Mesendoderm (in vitro differentiated cells): ENCODE measurements at regions not wholly inside any gene's neighbourhood (a gene's known extent, or its start where the extent isn't known, plus 50 kb on each side); places are given as distances from the start of the nearest gene placed in this dataset.

ENCODE experiments used
- DNase-seq: peaks from one replicate; pipeline ENCODE4 v3.0.0; 2013
- H2AK5ac ChIP-seq: 2 replicates; pipeline ENCODE4 v1.6.1; 2013; ENCODE audit warnings: low read length, inconsistent platforms
- H2BK120ac ChIP-seq: 2 replicates; pipeline ENCODE4 v1.6.1; 2013; ENCODE audit warnings: low read depth, mild to moderate bottlenecking, low read length, moderate library complexity, mixed read lengths
- H2BK15ac ChIP-seq: replicated peaks from 2 replicates; pipeline ENCODE4 v1.6.1; 2013; ENCODE audit warnings: low read depth, mild to moderate bottlenecking, moderate library complexity
- H2BK5ac ChIP-seq: 2 replicates; pipeline ENCODE4 v1.6.1; 2013; ENCODE audit warnings: low read length, inconsistent platforms
- H3K18ac ChIP-seq: 2 replicates; pipeline ENCODE4 v1.6.1; 2013; ENCODE audit warnings: mild to moderate bottlenecking, low read length, mixed read lengths
- H3K23ac ChIP-seq: one replicate; pipeline ENCODE4 v1.6.1; 2013; ENCODE audit warnings: low read length
- H3K27ac ChIP-seq: 2 replicates; pipeline ENCODE4 v1.5.1; 2013; ENCODE audit warnings: low read depth, mild to moderate bottlenecking, inconsistent platforms, low read length, moderate library complexity
- H3K27me3 ChIP-seq: 2 replicates; pipeline ENCODE4 v1.6.1; 2013; ENCODE audit warnings: low read length, control low read depth, mild to moderate bottlenecking, inconsistent platforms; ENCODE audit not compliant: insufficient read depth, poor library complexity
- H3K36me3 ChIP-seq: 2 replicates; pipeline ENCODE4 v1.6.1; 2013; ENCODE audit warnings: low read length, inconsistent platforms; ENCODE audit not compliant: control insufficient read depth, insufficient read depth
- H3K4ac ChIP-seq: one replicate; pipeline ENCODE4 v1.6.1; 2013; ENCODE audit warnings: low read depth, mild to moderate bottlenecking, low read length, moderate library complexity
- H3K4me1 ChIP-seq: 2 replicates; pipeline ENCODE4 v1.6.1; 2013; ENCODE audit warnings: low read depth, low read length, inconsistent platforms; ENCODE audit not compliant: control insufficient read depth
- H3K4me2 ChIP-seq: 2 replicates; pipeline ENCODE4 v1.6.1; 2013; ENCODE audit warnings: low read length
- H3K4me3 ChIP-seq: 2 replicates; pipeline ENCODE4 v1.5.1; 2013; ENCODE audit warnings: mild to moderate bottlenecking, low read length
- H3K56ac ChIP-seq: one replicate; pipeline ENCODE4 v1.6.1; 2013; ENCODE audit warnings: low read length
- H3K79me1 ChIP-seq: 2 replicates; pipeline ENCODE4 v1.6.1; 2013; ENCODE audit warnings: low read length, inconsistent platforms
- H3K79me2 ChIP-seq: 2 replicates; pipeline ENCODE4 v1.6.1; 2013; ENCODE audit warnings: mild to moderate bottlenecking, low read length; ENCODE audit not compliant: control insufficient read depth, insufficient read depth
- H3K9ac ChIP-seq: 2 replicates; pipeline ENCODE4 v1.6.1; 2013; ENCODE audit warnings: low read length, inconsistent platforms
- H4K5ac ChIP-seq: one replicate; pipeline ENCODE4 v1.6.1; 2013; ENCODE audit warnings: low read length
- H4K8ac ChIP-seq: one replicate; pipeline ENCODE4 v1.6.1; 2013; ENCODE audit warnings: low read depth, mild to moderate bottlenecking, control low read depth, low read length, moderate library complexity
- WGBS: extraction: QIAGEN DNeasy Blood & Tissue Kit; methylation state at CpG from one replicate; pipeline ENCODE4 v1.1.7; 2013; ENCODE audit warnings: low lambda C conversion rate, missing lambda C conversion rate; ENCODE audit not compliant: insufficient coverage; ENCODE audit errors: extremely low coverage; 5-methylcytosine and 5-hydroxymethylcytosine counted together

DNA sequence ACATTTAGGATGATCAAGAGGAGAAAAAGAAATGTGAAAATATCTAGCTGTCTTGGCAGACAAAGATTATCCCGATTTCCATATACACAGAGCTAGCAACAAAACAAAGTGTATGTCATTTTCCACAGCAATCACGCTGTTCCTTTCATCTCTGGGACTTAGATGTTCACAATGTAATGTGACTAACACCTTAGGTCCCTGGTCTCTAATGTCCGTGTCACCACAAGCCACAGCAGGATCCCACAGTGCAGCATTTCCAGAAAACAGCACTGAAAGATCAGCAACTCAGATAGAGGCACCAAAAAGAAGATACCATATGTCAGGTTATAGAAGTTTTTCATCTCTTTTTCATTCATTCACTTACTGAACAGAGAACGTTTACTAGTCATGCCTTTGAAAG, 118.0 kb upstream of the TNPO1 start:
- no peak overlapping the region for H3K4me3 ChIP-seq
- no peak overlapping the region for H3K4ac ChIP-seq
- H3K79me1 ChIP-seq = no peaks in the 10 kb centered on the region
- no peak overlapping the region for H2BK15ac ChIP-seq
- no peak for DNase-seq
- H2BK120ac ChIP-seq = no peak overlapping the region
- H3K36me3 ChIP-seq = no peaks in the 10 kb centered on the region
- no peak overlapping the region for H4K5ac ChIP-seq
- H3K27ac ChIP-seq = no peak overlapping the region
- no peaks in the 10 kb centered on the region for H3K4me1 ChIP-seq
- no CpG with 5 or more reads among the region's 4 CpGs for WGBS
- no peak overlapping the region for H3K9ac ChIP-seq
- H3K27me3 ChIP-seq = no peaks in the 10 kb centered on the region
- H3K18ac ChIP-seq = no peak overlapping the region
- no peak overlapping the region for H3K4me2 ChIP-seq
- no peak overlapping the region for H2BK5ac ChIP-seq
- H4K8ac ChIP-seq = no peak overlapping the region
- H3K79me2 ChIP-seq = no peaks in the 10 kb centered on the region
- H3K56ac ChIP-seq = no peak overlapping the region
- no peak overlapping the region for H3K23ac ChIP-seq
- H2AK5ac ChIP-seq = no peak overlapping the region

DNA sequence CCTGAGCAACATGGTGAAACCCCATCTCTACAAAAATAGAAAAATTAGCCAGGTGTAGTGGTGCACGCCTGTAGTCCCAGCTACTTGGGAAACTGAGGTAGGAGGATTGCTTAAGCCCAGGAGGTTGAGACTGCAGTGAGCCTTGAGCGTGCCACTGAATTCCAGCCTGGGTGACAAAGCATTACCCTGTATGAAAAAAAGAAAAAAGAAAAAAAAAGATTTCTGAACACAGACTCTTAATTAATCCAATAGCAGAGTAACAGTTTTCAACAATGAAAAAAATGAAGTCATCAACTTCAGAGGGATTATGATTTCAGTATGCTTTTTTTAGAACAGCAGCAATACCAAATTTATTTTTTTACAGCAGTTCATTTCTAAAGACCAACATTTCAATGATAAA, 118.8 kb upstream of the TNPO1 start:
- Histone ChIP-seq H3K79me2 (no peaks in the 10 kb centered on the region), H2BK120ac (no peak overlapping the region), H3K4me2 (no peak overlapping the region), H3K27ac (no peak overlapping the region), H4K5ac (no peak overlapping the region), H3K4me1 (no peaks in the 10 kb centered on the region), H3K23ac (no peak overlapping the region), H3K18ac (no peak overlapping the region), H2BK5ac (no peak overlapping the region), H3K27me3 (no peaks in the 10 kb centered on the region), H4K8ac (no peak overlapping the region), H2AK5ac (no peak overlapping the region), H3K9ac (no peak overlapping the region), H3K4me3 (no peak overlapping the region), H3K79me1 (no peaks in the 10 kb centered on the region), H3K56ac (no peak overlapping the region), H2BK15ac (no peak overlapping the region), H3K4ac (no peak overlapping the region), H3K36me3 (no peaks in the 10 kb centered on the region)
- DNase-seq = no peak
- WGBS = no CpG with 5 or more reads among the region's 2 CpGs

DNA sequence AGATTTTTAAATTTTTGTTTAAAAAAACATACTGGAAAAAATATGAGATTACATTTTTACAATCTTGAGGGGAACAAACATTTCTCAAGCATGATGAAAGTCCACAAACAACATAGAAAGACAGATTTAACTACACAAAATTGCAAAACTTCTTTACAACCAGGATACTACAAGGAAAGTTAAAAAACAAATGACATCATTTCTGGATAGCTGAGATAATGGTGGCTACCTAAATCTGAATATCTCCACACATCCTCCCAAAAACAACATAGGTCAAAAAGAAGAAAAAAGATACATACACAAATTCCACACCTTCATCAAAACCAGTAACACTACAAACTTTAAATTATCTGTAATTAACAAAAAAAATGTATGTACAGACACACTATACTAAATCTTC, 120.8 kb upstream of the TNPO1 start:
- H3K36me3 ChIP-seq = no peaks in the 10 kb centered on the region
- no peak overlapping the region for H3K4me2 ChIP-seq
- no peak overlapping the region for H2BK120ac ChIP-seq
- H4K8ac ChIP-seq = no peak overlapping the region
- no peak overlapping the region for H3K18ac ChIP-seq
- no peaks in the 10 kb centered on the region for H3K79me1 ChIP-seq
- H3K9ac ChIP-seq = no peak overlapping the region
- H3K79me2 ChIP-seq = no peaks in the 10 kb centered on the region
- no peak overlapping the region for H2AK5ac ChIP-seq
- no peaks in the 10 kb centered on the region for H3K27me3 ChIP-seq
- no peak overlapping the region for H3K56ac ChIP-seq
- H3K27ac ChIP-seq = no peak overlapping the region
- H2BK5ac ChIP-seq = no peak overlapping the region
- H3K4me1 ChIP-seq = no peaks in the 10 kb centered on the region
- no peak overlapping the region for H3K23ac ChIP-seq
- H3K4ac ChIP-seq = no peak overlapping the region
- no peak overlapping the region for H4K5ac ChIP-seq
- no peak overlapping the region for H2BK15ac ChIP-seq
- no peak overlapping the region for H3K4me3 ChIP-seq
- DNase-seq = no peak

- no peaks in the 10 kb centered on the region for H3K36me3 ChIP-seq
- WGBS = no CpG with 5 or more reads among the region's 2 CpGs
These were observed 121.6 kb upstream of the TNPO1 start for GRCh38 chr5:72694856-72695255.

DNA sequence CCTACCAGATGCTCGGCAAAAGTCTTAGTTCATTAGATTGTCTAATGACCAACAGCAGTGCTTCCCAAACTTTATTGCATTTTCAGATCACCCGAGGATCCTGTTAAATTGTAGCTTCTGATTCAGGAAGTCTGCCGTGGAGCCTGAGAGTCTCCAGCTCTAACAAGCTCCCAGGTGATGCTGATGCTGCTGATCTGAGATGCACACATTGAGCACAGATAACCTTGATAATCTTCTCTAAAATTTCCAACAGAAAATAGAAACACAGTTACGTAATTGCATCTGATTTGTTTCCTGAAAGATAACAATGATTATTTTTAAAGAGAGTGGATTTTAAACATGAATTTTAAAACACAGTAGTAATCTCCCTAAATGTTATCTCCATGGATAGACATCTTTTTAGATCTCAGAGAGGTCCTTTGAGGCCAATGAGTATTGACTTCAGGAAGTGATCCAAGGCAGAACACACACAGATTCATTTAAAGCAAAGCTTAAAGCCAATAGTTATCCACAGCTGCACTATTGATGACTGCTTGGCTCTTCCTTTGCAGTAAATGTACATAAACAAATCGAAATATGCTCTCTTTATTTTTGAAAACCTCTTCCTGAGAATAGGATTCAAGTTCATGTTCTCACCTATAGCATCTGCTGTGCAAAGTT, 122.8 kb upstream of the TNPO1 start:
- no peaks in the 10 kb centered on the region for H3K36me3 ChIP-seq

More at GRCh38 chr5:72694856-72695255, 121.6 kb upstream of the TNPO1 start:
- no peak overlapping the region for H3K9ac ChIP-seq
- H2BK120ac ChIP-seq = no peak overlapping the region
- H3K79me1 ChIP-seq = no peaks in the 10 kb centered on the region
- H2BK5ac ChIP-seq = no peak overlapping the region
- H3K4me3 ChIP-seq = no peak overlapping the region
- H3K4me2 ChIP-seq = no peak overlapping the region
- no peaks in the 10 kb centered on the region for H3K79me2 ChIP-seq
- H2BK15ac ChIP-seq = no peak overlapping the region
- H4K5ac ChIP-seq = no peak overlapping the region
- no peak overlapping the region for H3K56ac ChIP-seq
- no peak for DNase-seq
- H3K4ac ChIP-seq = no peak overlapping the region
- H3K18ac ChIP-seq = no peak overlapping the region
- no peaks in the 10 kb centered on the region for H3K27me3 ChIP-seq
- H3K4me1 ChIP-seq = no peaks in the 10 kb centered on the region
- no peak overlapping the region for H3K23ac ChIP-seq
- no peak overlapping the region for H3K27ac ChIP-seq
- no peak overlapping the region for H2AK5ac ChIP-seq
- no peak overlapping the region for H4K8ac ChIP-seq

More for the DNA sequence above, 122.8 kb upstream of the TNPO1 start:
- no peaks in the 10 kb centered on the region for H3K4me1 ChIP-seq
- H2BK15ac ChIP-seq = no peak overlapping the region
- no peak overlapping the region for H3K23ac ChIP-seq
- H3K27ac ChIP-seq = no peak overlapping the region
- no peak overlapping the region for H4K8ac ChIP-seq
- no peaks in the 10 kb centered on the region for H3K79me1 ChIP-seq
- no peak overlapping the region for H2BK120ac ChIP-seq
- no peak overlapping the region for H2AK5ac ChIP-seq
- H3K4ac ChIP-seq = no peak overlapping the region
- no peaks in the 10 kb centered on the region for H3K27me3 ChIP-seq
- no peak overlapping the region for H3K4me3 ChIP-seq
- H3K4me2 ChIP-seq = no peak overlapping the region
- no peak overlapping the region for H3K56ac ChIP-seq
- H3K79me2 ChIP-seq = no peaks in the 10 kb centered on the region
- no peak overlapping the region for H2BK5ac ChIP-seq
- H3K18ac ChIP-seq = no peak overlapping the region
- DNase-seq = no peak
- H4K5ac ChIP-seq = no peak overlapping the region
- no peak overlapping the region for H3K9ac ChIP-seq
- WGBS = no CpG with 5 or more reads among the region's 5 CpGs
